HG02981 (cell line): ENCODE measurements at regions not wholly inside any gene's neighbourhood (a gene's known extent, or its start where the extent isn't known, plus 50 kb on each side); places are given as distances from the start of the nearest gene placed in this dataset.

Experiments used
- ATAC-seq: cut with Tn5 transposase; IDR thresholded peaks from one replicate; pipeline ENCODE4 v1.9.1; 2021; ENCODE audit warnings: mild to moderate bottlenecking, moderate library complexity; ENCODE audit not compliant: unreplicated experiment

DNA sequence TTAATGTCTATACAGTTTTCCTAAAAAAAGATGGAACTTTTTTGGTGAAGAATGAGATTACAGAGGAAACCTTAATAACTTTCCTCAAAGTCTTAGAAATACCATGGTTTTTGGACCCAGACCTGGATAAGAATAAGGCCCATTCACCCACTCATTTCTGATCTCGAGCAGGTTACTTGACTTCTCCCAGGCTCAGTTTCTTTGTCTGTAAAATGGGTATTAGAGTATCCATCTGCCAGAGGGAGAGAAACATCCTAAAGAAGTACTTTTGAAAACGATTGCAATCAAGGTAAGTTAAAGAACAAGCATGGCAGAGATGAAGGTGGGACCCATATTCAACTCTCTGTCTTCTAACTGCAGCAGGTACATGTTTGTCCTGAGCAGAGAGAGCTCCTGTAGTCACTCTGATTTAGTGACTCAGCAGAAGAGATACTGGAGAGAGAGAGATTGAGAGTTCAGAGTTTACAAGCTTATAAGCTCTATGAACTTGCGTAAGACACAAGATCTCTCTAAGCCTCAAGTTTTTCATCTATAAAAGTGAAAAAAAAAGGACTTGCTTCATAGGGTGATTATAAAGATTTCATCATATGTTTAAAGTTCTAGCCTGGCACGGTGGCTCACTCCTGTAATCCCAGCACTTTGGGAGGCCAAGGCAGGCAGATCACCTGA lies 379.4 kb upstream of the SGCD start:
- ATAC-seq: no peak

DNA sequence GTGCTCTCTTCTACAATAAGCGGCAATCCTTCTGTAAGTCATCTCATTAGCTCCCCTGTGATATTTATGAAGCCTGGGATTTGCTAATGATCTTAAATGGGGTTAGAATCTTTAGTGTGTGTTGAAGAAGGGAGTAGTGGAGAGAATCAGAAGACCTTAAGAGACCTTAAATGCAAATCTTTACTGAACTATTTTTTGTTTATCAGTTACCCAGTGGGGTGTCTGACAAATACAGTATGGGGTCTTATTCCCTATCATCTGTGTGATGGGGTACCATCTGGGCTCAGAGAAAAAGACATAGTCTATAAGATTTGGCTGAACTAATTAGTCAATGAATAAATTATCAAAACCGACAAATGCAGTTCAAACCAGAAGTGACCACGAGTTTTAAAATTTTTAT lies 378.4 kb upstream of the SGCD start:
- no peak for ATAC-seq

DNA sequence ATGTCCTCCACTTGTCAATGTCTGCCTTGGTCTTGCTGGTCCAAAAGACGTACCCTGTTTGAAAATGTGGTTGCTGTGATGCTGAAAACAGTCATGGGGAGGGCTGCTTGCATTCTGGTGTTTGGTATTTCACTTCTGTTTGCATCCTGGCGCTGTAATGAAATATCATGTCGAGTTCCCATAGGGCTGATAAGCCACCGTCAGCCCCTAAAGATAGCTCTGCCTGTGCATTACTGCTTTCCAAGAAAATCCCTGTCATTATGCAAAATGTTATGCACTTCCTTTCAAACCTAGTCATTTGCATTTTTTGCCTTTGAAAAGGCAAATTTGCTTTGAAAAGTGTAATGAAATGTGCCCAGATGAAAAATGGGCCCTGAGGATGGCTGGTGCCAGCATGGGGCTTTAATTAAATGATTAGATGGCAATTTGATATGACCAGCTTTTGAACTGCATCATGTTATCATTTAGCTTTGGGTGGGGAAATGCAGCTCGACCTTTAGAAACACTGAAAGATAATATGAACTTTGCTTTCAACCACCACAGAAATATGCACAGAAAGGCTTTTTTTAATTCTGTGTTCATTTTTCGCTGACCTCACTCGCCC lies 374.4 kb upstream of the SGCD start:
- ATAC-seq: no peak

DNA sequence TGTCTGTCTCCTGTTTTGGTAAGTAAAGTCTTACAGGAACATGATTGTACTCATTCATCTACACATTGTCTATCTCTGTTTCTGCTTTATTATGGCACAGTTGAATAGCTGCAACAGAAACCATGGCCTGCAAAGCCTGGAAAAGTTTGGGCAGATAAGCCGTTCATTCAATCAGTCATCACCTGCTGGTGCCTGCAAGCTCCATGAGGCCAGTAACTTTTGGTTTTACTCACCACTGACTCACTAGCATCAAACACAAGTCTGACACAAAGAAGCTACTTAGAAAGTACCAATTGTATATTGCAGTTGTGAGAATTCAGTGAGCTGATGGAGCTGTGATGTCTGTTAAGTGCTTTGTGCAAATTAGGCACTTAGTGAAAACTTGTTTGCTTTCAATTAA lies 373.6 kb upstream of the SGCD start:
- ATAC-seq: no peak

DNA sequence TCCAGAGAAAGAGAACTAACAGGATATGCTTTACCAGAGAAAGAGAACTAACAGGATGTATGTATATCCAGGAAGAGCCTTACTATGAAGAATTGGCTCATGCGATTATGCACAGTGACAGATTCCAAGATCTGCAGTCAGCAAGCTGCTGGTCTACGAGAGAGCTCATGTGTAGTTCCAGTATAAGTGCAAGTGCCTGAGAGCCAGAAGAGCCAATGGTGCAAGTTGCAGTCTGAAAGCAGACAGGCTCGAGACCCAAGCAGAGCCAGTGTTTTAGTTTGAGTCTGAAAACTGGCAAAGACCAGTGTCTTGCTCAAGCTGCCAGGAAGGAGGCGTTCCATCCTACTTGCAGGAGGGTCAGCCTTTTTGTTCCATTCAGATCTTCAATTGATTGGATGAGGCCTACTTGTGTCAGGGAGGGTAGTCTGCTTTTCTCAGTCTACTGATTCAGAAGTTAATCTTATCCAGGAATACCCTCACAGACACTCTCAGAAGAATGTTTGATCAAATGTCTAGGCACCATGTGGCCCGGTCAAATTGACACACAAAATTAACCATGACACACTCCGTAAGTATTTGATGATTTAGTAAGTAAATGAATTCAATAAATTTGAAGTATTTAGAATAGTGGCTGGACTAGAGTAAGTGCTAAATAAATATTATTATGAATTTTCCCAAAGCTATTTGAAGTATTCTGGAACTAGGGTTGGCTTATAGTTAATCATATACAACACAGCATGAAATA lies 372.1 kb upstream of the SGCD start:
- ATAC-seq: no peak

DNA sequence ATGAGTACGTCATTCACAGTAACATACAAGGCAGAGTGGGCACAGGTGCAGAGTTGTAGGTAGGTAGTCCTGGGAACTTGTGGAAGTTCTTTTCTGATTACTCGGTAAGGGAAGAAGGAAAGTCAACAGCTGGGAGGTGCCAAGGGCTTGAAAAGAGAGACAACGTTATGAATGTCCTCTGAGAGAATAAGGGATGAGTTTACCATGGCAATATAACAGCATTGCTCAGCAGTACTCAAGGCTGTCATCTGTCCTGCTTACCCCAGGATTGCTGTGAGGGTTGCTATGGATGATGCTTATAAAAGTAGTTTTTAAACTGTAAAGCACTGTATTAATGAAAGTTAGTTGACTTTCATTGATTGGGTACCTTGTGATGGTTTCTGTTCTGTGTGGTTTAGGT lies 369.1 kb upstream of the SGCD start:
- no peak for ATAC-seq

DNA sequence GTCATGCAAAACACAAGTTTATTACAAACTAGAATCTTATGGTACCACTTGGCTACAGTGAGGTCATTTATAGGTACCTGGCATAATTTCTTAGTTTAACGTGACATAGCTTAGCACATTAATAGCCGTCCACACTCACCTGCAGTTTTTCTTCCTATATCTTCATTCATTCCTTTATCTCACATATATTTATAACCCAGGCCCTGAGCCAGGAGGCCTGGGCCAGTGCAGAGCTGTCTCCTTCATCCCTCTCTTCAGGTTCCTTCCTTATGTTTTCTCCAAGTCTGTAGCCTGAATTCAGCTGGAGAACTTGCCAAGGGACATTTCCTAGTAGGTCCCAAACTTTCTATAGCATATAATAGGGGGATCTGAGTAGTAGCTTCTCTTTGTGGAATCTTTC lies 367.9 kb upstream of the SGCD start:
- no peak for ATAC-seq

DNA sequence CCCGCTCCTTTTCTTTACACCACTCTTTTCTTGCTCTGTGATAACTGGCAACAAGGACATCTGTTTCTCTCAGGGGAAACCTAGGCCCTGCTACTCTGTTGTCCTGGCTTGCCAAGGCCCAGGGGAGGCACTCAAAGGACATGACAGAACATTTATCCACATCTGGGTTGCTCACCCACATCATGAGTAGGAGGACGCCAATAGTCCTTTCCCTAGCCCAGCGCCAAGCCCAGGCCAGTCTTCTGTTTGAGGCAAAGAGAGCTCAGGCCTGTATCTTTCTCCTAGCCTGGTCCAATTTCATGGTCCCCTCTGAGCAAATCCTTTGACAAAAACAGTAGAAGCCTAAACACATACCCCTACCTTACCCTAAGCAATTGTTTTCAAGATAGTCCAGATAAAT lies 366.8 kb upstream of the SGCD start:
- no peak for ATAC-seq

DNA sequence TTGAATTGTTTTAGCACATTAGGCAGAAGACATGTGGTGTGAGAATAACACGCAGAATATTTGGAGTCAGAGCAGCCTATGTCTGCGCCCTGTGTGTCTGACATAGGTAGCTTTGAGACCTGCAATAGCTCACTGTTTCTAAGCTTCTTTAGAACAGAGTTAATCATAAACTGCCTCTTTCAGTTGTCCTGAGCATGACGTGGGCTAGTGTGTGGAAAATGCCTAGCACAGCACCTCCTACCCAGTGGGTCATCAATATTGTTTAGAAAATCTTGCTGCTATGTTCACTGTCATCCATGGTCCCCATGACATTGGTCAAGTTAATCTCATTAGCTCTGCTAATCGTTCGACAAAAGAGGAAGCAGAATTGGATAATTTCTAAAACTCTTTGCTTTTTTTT lies 357.4 kb upstream of the SGCD start:
- ATAC-seq: no peak

DNA sequence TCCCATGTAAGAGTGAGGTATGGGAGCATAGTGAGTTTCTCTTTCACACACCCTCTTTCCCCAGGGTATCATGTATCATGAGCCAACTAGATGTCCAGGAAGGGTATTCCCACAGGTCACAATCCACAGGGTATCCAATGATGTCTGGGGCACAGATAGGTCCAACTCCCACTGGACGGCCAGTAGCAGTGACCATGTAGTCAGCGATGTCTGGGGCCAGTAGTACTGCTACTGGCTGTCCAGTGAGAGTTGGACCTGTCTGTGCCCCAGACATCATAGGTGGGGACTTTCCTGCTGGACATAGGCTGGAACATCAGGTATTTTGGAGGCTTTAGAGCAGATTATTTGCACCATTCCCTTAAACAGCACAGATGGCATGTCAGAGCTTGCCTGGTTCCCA lies 352.6 kb upstream of the SGCD start:
- ATAC-seq: no peak

DNA sequence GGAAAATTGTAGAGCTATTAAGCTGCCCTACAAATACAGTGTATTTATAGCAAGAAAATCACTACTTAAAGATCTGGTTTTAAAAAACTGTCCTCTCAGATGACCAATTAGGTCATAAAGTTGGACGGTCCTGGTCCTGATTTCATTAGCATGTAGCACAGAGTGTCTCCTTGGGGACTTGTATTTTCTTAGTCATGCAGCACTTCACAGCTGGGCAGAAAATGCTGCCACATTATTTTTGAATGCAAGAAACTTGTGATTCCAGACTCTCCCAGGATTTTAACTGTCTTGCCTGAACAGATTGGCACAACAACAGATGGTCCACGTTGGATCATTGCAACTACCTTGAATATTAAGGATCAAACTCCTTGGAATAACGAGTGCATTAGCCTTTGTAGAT lies 348.1 kb upstream of the SGCD start:
- ATAC-seq: no peak

DNA sequence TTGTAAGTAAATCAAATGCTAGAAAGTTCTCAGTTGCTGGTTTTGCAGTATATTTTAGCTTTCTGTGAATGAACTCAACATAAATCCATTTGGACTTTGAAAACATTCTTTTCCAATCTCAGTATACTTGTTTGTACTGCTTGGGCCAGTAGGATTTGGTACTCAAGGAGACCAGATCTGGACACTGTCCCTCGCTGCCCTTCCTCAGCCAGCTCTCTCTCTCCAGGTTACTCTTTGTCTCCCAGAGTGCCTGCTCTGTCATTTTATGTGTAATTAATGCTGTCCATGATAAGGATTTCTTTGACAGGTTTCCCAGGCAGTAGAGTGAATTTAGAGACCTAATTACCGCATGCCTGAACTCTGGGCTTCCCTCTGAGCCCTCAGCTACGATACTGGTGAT lies 344.6 kb upstream of the SGCD start:
- no peak for ATAC-seq

DNA sequence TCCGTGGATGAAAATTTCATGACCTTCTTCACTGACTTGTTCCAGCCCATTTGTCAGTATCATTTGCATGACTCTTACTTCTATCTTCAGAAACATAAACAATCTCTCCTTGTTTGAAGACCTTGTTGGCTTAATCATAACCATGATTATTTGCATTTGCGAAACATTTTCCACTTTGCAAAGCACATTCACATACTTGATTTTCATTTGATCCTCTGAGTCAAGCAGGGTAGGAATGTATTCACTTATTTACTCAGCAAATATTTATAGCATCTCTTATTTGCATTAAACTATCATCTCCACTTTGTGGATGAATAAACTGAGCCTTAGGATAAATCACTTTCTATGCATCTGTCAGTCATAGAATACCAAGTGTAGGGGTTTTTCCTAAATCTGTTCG lies 343.0 kb upstream of the SGCD start:
- ATAC-seq: no peak

DNA sequence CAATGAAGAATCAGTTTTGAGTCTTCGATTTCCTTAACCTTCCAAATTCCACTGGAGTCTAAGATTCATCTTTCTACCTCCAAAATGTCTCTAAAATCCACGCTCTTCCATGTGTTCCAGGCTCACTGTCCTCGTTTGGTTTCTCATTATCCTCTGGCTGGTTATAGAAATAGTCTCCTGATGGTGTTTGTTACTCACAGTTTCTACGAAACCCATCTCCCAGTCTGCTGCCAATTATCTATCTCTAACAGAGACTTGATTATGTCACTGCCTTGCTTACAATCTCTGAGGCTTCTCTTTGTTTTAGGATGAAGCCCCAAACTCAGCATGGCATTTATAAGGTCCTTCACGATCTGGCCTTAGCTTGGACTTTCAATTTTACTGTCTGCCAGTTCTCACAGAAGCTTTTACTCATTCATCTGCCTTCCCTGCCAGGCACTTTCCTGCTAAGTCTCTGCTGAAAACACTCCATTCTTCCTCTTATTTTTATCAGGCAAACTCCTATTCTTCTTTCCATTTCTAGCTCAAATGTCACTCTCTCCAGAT lies 339.6 kb upstream of the SGCD start:
- ATAC-seq: no peak

DNA sequence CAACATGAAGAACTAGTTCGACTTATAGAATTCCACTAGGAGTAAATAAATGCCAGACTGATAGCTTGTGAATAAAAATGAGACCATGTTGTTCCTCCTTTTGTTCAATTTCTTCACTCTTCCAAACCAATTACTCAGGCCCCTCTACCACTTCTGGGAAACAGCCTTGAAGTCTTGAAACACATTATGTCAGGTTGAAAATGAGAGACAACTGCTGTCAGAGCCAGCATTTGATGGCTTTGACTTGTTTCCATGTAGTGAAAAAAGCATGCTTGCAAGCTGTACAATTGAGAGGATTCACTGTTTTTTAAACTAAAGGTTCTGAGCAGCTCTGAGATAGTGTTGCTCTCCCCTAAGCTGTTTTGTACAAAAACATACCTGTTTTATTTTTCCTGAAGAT lies 337.1 kb upstream of the SGCD start:
- no peak for ATAC-seq

DNA sequence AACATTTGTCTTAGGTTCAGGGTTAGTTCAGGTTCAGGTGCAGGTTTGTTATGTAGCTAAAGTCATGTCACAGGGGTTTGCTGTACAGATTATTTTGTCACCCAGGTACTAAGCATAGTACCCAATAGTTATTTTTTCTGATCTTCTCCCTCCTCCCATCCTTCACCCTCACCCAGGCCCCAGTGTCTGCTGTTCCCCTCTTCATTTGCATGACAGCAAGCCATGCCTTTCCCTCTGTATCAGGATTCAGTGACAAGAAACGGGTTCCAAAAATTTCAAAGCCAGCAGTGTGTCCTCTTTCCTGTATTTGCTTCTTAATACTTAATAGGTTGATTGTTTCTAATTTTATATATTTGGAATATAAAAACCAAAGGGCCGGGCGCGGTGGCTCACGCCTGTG lies 330.8 kb upstream of the SGCD start:
- no peak for ATAC-seq

DNA sequence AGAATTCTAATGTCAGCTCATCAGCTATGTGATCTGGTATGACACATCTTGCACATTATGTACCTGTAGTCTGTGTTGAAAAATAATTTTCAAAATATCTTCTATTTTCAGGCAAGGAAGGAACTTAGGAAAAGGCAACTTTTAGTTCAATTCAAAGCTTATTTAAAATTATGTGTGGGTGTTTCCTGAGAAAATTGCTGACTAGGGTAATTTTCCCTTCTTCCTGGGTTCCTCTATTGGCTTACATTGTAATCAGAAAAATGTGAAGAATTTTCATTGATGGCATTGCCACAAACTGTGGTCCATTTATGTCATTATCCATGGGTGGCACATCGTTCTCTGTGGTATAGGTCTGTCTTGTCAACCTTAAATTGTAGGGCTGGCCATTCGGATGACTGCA lies 328.7 kb upstream of the SGCD start:
- ATAC-seq: no peak

DNA sequence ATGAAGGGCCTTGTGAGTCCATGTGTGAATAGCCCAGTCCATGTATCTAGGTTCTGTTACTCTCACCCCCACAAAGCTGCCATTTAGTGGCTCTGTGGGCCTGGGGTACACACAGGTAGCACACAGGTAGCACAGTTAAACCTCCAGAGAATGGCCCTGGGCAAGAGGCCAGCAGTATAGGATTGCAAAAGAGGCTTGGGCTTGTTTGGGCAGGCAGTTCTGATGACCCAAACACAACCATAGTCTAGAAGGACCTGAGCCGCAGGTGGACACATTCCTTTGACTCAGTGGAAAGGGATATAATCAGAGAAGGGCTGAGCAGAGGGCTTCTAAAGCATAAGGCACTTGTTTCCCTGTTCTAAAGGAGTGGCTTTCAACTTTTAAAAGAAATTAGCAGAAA lies 326.8 kb upstream of the SGCD start:
- ATAC-seq: no peak

DNA sequence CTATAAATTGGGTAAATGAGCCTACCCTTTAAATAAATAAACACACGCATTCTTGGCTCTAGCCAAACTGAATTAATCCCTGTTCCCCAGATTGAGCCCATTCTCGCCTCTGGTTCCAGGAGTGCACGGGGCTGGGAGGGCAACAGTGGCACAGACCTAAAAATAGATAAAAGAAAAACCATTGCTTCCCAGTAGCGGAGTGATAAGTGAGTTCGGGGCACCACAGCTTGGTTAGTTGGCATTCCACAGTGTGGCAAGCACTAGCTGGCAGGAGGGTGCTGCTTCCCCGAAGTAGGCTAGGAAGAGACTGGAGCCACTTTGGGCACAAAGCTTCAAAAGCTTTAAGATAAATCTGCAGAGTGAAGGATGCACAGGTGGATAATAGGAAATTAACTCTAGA lies 322.2 kb upstream of the SGCD start:
- ATAC-seq: no peak

DNA sequence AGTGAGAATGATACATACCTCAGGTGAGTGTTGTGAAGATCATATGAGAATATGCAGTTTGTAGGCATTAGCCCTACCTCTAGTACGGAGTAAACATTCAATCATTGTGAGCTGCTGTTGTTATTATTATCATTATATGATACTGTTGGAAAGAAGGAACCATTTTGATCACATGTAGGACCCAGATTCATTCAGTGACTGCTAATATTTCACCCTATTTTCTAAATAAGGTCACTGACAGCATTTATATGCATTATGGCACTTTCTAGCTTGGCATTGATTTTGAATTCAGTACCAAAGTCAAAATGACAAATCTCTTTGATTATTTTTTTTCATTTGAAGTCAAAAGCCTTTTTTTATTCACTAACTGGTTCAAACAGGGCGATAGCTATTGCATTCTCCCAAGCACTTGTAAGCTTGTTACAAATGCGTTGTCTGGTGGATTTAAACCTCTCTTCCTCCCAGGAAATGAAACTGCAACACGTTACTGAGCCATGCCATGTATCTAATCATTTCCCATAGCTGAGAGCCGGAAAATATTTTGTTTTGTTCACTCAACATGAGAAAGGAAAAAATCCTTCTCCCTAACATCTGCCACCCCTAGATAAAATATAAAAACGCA lies 320.8 kb upstream of the SGCD start:
- no peak for ATAC-seq

DNA sequence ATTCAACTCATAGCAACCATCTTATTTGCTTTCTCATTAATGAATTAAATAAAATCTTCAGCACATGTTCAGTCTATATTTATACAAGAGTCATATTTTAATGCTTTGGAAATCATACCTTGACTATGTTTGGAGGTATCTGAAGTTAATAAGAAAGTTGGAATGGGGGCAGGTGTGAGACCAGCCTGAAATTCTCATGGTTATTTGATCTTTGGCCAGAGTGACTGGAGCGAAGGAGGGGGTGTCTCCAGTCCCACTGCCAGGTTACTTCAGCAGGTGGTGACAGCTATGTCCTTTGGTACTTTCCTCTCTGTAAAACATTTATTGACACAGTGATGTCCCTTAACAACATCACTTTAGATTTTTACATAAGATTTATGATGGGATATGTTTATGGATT lies 318.1 kb upstream of the SGCD start:
- no peak for ATAC-seq

DNA sequence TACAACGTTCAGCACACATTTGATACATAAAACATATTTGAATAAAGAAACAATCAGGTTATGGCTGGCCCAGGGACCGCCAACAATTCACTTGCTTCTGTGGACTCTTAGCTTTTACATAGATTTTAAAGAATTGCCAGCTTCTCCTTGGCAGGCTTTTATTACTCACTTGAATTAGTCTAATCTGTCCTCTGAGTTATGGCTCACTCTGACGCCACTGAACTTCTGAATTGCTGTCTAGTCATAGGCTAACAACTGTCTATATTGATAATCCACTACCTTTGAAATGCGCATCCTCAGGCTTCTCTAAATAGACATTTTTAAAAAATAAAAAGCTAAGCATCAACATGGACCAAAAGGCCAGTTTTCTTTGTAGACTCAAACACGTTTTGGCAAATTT lies 317.4 kb upstream of the SGCD start:
- no peak for ATAC-seq
